ENCODE measurements at regions not wholly inside any gene's neighbourhood (a gene's known extent, or its start where the extent isn't known, plus 50 kb on each side); places are given as distances from the start of the nearest gene placed in this dataset.
"Not testable (repeated sequence)": the region's sequence is repeated elsewhere in the genome, so short reads cannot be mapped to it uniquely, and the experiment has no call there.

- no peak for TF ChIP-seq CTCF (IDR thresholded peaks at IDR 0.05; ENCODE audit: low read depth, low read length)
- H3K4me3 ChIP-seq (ENCODE audit: low read depth, low read length) = no peak overlapping the region
Measured at GRCh38 chr6:122878796-122879195, 89.7 kb downstream of the SMPDL3A start.

GRCh38 chr6:122886481-122886880, 97.4 kb downstream of the SMPDL3A start:
- no peak for TF ChIP-seq CTCF (IDR thresholded peaks at IDR 0.05; ENCODE audit: low read depth, low read length)
- H3K4me3 ChIP-seq (ENCODE audit: low read depth, low read length) = no peak overlapping the region

- no peak overlapping the region for H3K4me3 ChIP-seq (ENCODE audit: low read depth, low read length)
- TF ChIP-seq CTCF (IDR thresholded peaks at IDR 0.05; ENCODE audit: low read depth, low read length) = no peak
Measured at GRCh38 chr6:122887941-122888340, 98.9 kb downstream of the SMPDL3A start.

GRCh38 chr6:122888680-122889079, 99.6 kb downstream of the SMPDL3A start:
- H3K4me3 ChIP-seq (ENCODE audit: low read depth, low read length) = not testable (repeated sequence)

- no peak overlapping the region for H3K4me3 ChIP-seq (ENCODE audit: low read depth, low read length)
- TF ChIP-seq CTCF (IDR thresholded peaks at IDR 0.05; ENCODE audit: low read depth, low read length) = no peak
Measured at GRCh38 chr6:122890250-122890649, 101.2 kb downstream of the SMPDL3A start.

- H3K4me3 ChIP-seq (ENCODE audit: low read depth, low read length) = no peak overlapping the region
- TF ChIP-seq CTCF (IDR thresholded peaks at IDR 0.05; ENCODE audit: low read depth, low read length) = no peak
Measured at GRCh38 chr6:122894791-122895190, 101.2 kb upstream of the CLVS2 start.

- TF ChIP-seq CTCF (IDR thresholded peaks at IDR 0.05; ENCODE audit: low read depth, low read length) = no peak
Measured at GRCh38 chr6:122902326-122902725, 93.7 kb upstream of the CLVS2 start.

GRCh38 chr6:122903266-122903915, 92.6 kb upstream of the CLVS2 start:
- H3K4me3 ChIP-seq (ENCODE audit: low read depth, low read length) = no peak overlapping the region
- no peak for TF ChIP-seq CTCF (IDR thresholded peaks at IDR 0.05; ENCODE audit: low read depth, low read length)

More at GRCh38 chr6:122902326-122902725, 93.7 kb upstream of the CLVS2 start:
- H3K4me3 ChIP-seq (ENCODE audit: low read depth, low read length) = no peak overlapping the region

All from WI38 (cell line).